ENCODE measurements at regions not wholly inside any gene's neighbourhood (a gene's known extent, or its start where the extent isn't known, plus 50 kb on each side); places are given as distances from the start of the nearest gene placed in this dataset.

DNA sequence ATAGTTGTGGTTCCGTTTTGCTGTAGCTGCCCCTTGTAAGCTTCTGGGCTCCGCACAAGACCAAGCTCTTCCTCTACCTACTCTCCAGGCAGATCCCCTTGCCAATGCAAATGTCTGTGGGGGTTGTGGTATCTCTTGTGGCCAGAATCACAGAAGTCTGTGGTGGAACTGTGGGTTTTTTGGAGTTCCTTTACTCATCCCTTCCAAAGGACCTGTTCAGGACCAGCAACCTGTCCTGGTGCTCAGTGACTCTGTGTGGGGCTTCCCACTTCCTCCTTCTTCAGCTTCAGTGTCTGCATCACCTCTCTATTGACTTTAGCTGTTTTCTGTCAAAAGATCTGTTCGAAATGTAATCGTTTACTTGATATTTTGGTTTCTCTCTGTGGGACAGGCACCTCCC is 441.3 kb upstream of the ADAMTSL1 start:
- DNase-seq (ENCODE audit: low read depth): no peak
- no peak overlapping the region for H3K4me3 ChIP-seq (ENCODE audit: low read depth, low read length)
- TF ChIP-seq, protein P1, sequence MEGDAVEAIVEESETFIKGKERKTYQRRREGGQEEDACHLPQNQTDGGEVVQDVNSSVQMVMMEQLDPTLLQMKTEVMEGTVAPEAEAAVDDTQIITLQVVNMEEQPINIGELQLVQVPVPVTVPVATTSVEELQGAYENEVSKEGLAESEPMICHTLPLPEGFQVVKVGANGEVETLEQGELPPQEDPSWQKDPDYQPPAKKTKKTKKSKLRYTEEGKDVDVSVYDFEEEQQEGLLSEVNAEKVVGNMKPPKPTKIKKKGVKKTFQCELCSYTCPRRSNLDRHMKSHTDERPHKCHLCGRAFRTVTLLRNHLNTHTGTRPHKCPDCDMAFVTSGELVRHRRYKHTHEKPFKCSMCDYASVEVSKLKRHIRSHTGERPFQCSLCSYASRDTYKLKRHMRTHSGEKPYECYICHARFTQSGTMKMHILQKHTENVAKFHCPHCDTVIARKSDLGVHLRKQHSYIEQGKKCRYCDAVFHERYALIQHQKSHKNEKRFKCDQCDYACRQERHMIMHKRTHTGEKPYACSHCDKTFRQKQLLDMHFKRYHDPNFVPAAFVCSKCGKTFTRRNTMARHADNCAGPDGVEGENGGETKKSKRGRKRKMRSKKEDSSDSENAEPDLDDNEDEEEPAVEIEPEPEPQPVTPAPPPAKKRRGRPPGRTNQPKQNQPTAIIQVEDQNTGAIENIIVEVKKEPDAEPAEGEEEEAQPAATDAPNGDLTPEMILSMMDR (IDR thresholded peaks at IDR 0.05; ENCODE audit: low read depth, low read length, missing control alignments): no peak

DNA sequence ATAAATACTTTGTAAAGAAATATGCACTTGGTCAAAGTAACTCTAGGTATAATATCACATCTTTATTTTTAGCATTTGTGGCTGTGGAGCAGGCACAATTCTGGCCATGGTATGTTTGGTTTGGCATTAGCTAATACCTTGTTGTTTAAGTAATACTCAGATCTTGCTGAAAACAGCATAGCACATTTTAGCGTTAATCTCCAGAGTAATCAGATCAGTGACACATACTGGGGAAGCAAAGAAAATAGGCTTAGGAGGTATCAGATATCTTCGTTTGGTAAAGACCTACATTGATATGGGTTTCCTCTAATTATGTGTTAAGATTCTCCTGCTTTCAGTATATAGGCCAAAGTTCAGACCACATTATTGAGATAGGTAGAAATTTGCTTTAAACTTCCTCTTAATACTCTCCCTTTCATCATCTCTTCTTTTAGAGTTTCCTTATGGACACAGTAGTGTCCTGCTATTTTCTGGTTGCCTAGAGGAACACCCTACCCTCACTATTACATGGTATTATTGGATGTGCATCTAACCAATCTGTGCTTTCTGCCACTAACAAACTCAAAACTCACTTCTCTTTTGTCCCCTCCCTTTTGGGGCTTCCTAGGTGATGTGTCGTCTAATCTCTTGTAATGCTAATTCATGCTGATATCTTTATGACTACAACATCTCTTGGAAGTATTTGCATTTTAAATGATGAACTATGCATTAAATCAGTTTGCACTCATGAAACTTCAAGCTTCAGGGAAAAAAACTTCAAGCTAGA is 437.3 kb upstream of the ADAMTSL1 start:
- DNase-seq (ENCODE audit: low read depth): no peak
- no peak overlapping the region for H3K4me3 ChIP-seq (ENCODE audit: low read depth, low read length)
- TF ChIP-seq, protein P1 (IDR thresholded peaks at IDR 0.05; ENCODE audit: low read depth, low read length, missing control alignments): no peak

DNA sequence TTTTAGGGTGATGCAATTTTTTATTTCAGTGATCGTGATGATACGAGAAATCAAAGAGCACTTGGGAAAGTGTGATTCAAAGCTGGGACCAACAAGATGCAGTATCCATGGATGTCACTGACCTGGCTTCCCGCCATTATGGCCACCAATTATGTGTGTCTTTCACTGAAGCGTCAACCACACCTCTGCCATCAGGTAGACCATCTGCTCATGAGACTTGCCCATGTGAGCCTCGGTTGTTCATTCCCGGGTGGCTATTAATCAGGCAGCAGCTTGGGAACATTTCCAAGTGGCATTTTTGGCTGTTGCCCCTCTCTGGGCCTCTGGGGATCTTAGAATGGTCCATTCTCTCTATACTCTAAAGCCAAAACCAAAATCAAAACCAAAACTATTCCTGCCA is 436.0 kb upstream of the ADAMTSL1 start:
- H3K4me3 ChIP-seq (ENCODE audit: low read depth, low read length): no peak overlapping the region
- TF ChIP-seq, protein P1 (IDR thresholded peaks at IDR 0.05; ENCODE audit: low read depth, low read length, missing control alignments): no peak
- no peak for DNase-seq (ENCODE audit: low read depth)

DNA sequence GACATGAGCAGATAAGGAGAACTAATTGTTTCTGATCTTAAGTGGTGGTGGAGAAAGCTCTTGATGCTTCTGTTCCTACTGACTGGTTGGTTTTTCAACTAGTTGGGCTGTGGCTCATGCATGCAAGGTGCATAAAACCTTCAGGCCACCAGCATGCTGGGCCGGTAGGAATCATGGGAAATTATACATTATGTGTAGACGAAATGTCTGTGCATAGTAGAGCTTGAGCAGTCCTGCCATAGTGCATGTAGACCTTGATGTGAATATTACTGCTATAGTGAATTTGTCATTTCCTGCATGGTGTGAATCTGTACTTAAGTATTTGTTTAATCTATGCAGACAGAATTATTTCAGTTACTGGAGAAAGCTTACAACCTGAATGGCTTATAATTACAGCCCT is 433.6 kb upstream of the ADAMTSL1 start:
- TF ChIP-seq, protein P1 (IDR thresholded peaks at IDR 0.05; ENCODE audit: low read depth, low read length, missing control alignments): no peak
- no peak for DNase-seq (ENCODE audit: low read depth)
- H3K4me3 ChIP-seq (ENCODE audit: low read depth, low read length): no peak overlapping the region

DNA sequence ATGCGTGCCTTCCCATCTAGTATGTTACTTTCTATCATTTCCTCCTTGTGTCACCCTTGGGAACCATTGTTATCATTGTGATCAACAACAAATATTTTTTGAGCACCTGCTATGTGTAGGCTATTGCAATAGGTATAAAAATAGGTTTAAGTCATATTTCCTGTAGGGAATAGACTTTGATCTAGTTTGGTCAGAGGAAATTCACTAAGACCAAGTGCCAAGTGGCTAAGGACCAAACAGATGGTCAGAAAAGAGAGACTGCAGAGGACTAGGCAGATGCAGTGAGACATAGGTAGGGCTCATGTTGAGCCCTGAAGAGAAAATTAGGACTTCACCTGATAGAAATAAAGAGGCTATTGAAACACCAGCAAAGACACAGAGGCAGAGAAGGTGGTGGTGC is 430.0 kb upstream of the ADAMTSL1 start:
- DNase-seq (ENCODE audit: low read depth): no peak
- TF ChIP-seq, protein P1 (IDR thresholded peaks at IDR 0.05; ENCODE audit: low read depth, low read length, missing control alignments): no peak
- H3K4me3 ChIP-seq (ENCODE audit: low read depth, low read length): no peak overlapping the region

DNA sequence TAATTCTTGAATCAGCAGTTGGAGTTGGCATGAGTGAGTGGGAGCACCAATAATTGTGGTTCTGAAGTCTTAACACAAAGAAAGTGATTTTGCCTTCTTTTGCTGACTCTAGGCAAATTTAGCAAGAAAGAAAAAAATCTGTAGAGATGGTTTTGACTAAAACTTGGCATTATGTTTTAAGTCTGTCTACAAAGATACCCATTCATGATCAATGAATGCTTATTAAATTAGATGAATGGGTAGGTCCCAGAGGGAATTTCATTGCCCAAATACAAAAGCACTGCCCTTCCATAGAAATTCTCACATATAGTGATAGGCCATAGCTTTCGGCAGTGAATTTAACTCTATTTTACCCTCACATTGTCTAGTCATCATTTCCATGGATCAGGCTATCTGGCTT is 428.6 kb upstream of the ADAMTSL1 start:
- TF ChIP-seq, protein P1 (IDR thresholded peaks at IDR 0.05; ENCODE audit: low read depth, low read length, missing control alignments): no peak
- no peak overlapping the region for H3K4me3 ChIP-seq (ENCODE audit: low read depth, low read length)
- DNase-seq (ENCODE audit: low read depth): no peak

DNA sequence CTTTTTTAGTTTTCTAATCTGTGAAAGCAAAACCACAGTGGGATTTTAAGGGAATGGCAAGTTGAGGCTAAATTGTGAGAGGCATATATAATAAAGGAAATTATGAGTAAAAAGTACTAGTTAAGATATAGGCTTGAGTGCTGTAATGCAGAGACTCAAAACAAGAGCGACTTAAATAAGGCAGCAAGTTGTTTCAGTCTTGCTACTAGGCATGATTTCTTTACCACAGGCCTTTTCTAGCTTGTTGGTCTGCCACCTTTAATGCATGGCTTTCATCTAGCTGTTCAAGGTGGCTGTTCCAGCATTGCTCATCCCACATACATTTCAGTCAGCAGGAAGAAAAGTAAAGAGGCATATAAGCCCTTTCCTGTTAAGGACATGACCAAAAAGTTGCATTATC is 427.9 kb upstream of the ADAMTSL1 start:
- TF ChIP-seq, protein P1 (IDR thresholded peaks at IDR 0.05; ENCODE audit: low read depth, low read length, missing control alignments): no peak
- no peak overlapping the region for H3K4me3 ChIP-seq (ENCODE audit: low read depth, low read length)
- no peak for DNase-seq (ENCODE audit: low read depth)
